ENCODE measurements at regions not wholly inside any gene's neighbourhood (a gene's known extent, or its start where the extent isn't known, plus 50 kb on each side); places are given as distances from the start of the nearest gene placed in this dataset.

GRCh38 chr14:94676495-94677185 is 64.4 kb downstream of the SERPINA3 start (continued):
- TF ChIP-seq ZNF488 (tag by site-specific recombination; IDR thresholded peaks at IDR 0.05) (no peak), ZNF529 (tag by site-specific recombination; IDR thresholded peaks at IDR 0.05; ENCODE audit: insufficient replicate concordance) (no peak), ZBTB8A (tag by site-specific recombination; IDR thresholded peaks at IDR 0.05) (no peak), ZNF548 (tag by site-specific recombination; IDR thresholded peaks at IDR 0.05) (no peak), ZNF610 (tag by site-specific recombination; IDR thresholded peaks at IDR 0.05; ENCODE audit: borderline replicate concordance) (no peak), BCL11B (tag by site-specific recombination; IDR thresholded peaks at IDR 0.05; ENCODE audit: low read depth) (no peak)

GRCh38 chr14:94675036-94675435 is 62.8 kb downstream of the SERPINA3 start:
- H3K27ac ChIP-seq (ENCODE audit: extremely low read depth, low read depth, low read length), result no peak overlapping the region
- H3K4me3 ChIP-seq (ENCODE audit: low read depth, low read length), result no peak overlapping the region
- CTCF ChIA-PET, result interaction anchor here (0.7 to 2.3 kb wide), 3 partner anchors 15 to 119 kb away, joined by 3 to 6 read pairs (median 6); no protein-coding TSS in a partner anchor
- H3K4me1 ChIP-seq (ENCODE audit: control insufficient read depth, insufficient read depth, low read length), result no peaks in the 10 kb centered on the region
- POLR2A ChIA-PET, result no interaction called here
- TF ChIP-seq, protein P1, sequence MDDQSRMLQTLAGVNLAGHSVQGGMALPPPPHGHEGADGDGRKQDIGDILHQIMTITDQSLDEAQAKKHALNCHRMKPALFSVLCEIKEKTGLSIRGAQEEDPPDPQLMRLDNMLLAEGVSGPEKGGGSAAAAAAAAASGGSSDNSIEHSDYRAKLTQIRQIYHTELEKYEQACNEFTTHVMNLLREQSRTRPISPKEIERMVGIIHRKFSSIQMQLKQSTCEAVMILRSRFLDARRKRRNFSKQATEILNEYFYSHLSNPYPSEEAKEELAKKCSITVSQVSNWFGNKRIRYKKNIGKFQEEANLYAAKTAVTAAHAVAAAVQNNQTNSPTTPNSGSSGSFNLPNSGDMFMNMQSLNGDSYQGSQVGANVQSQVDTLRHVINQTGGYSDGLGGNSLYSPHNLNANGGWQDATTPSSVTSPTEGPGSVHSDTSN (CRISPR knock-in tag; IDR thresholded peaks at IDR 0.05), result no peak
- no peak for TF ChIP-seq ZNF350 (tag by site-specific recombination; IDR thresholded peaks at IDR 0.05)
- TF ChIP-seq ZNF335 (tag by site-specific recombination; conservative IDR thresholded peaks at IDR 0.05), result no peak
- H3K36me3 ChIP-seq (ENCODE audit: control insufficient read depth in 2 of 2, insufficient read depth in 1 of 2, low read length in 2 of 2), result no peaks in the 10 kb centered on the region
- no peaks in the 10 kb centered on the region for H3K9me3 ChIP-seq (ENCODE audit: control insufficient read depth, insufficient read depth, low read depth, low read length)

DNA sequence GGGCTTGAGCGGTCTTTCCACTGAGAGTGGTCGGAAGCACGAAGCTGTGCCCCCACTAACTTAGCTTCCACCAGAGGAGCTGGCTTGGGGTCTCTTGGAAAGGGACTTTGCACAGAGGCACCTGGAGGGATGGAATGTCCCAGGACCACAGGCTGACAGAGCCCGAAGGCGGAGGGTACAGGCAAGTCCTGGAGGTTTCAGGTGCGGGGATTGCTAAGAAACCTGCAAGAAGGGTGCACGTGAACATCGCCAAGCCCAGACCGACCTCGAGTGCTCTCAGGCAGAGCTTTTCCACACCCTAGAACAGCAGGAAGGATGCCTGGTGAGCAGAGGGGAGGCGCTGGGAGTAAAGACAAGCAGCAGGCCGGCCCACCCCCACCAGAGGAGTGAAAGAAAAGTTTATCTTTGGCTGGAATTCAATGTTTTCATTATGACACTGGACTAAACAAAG is 61.6 kb downstream of the SERPINA3 start:
- POLR2A ChIA-PET, result no interaction called here
- Histone ChIP-seq H3K27ac (ENCODE audit: extremely low read depth, low read depth, low read length) (no peak overlapping the region), H3K4me1 (ENCODE audit: control insufficient read depth, insufficient read depth, low read length) (no peaks in the 10 kb centered on the region), H3K9me3 (ENCODE audit: control insufficient read depth, insufficient read depth, low read depth, low read length) (no peaks in the 10 kb centered on the region), H3K4me3 (ENCODE audit: low read depth, low read length) (no peak overlapping the region), H3K36me3 (ENCODE audit: control insufficient read depth in 2 of 2, insufficient read depth in 1 of 2, low read length in 2 of 2) (no peaks in the 10 kb centered on the region)
- TF ChIP-seq ZIC2 (tag by site-specific recombination; IDR thresholded peaks at IDR 0.05) (peak; percentile 11; the same call in 1 of the 2 replicates), GLI2 (tag by site-specific recombination; IDR thresholded peaks at IDR 0.05; ENCODE audit: borderline replicate concordance, low read depth) (no peak), ZNF76 (tag by site-specific recombination; IDR thresholded peaks at IDR 0.05; ENCODE audit: borderline replicate concordance, low read depth) (no peak)
- CTCF ChIA-PET, result interaction anchor here (2.3 kb wide), 1 partner anchor 16 kb away, joined by 6 read pairs; no protein-coding TSS in a partner anchor

Measured in HEK293 (cell line).